GM12865 (cell line): ENCODE measurements at regions not wholly inside any gene's neighbourhood (a gene's known extent, or its start where the extent isn't known, plus 50 kb on each side); places are given as distances from the start of the nearest gene placed in this dataset.

Experiments used
- DNase-seq: peaks from one replicate; pipeline ENCODE4 v3.0.0; 2010; ENCODE audit warnings: low read depth
- H3K4me3 ChIP-seq: 2 replicates; pipeline ENCODE4 v1.5.1; 2011; ENCODE audit warnings: mild to moderate bottlenecking, low read depth, low read length, control low read depth
- CTCF ChIP-seq: IDR thresholded peaks from 2 replicates; pipeline ENCODE4 v1.5.1; 2011; ENCODE audit warnings: low read length, control low read depth, low read depth, inconsistent platforms; ENCODE audit not compliant: insufficient read depth; ENCODE audit errors: missing control alignments

GRCh38 chr22:49097171-49097925 lies 730.3 kb downstream of the BRD1 start:
- TF ChIP-seq CTCF = no peak
- H3K4me3 ChIP-seq = no peak overlapping the region
- DNase-seq = no peak

- TF ChIP-seq CTCF = no peak
- no peak overlapping the region for H3K4me3 ChIP-seq
- DNase-seq = no peak
Measured at GRCh38 chr22:49096476-49096875, 731.2 kb downstream of the BRD1 start.

DNA sequence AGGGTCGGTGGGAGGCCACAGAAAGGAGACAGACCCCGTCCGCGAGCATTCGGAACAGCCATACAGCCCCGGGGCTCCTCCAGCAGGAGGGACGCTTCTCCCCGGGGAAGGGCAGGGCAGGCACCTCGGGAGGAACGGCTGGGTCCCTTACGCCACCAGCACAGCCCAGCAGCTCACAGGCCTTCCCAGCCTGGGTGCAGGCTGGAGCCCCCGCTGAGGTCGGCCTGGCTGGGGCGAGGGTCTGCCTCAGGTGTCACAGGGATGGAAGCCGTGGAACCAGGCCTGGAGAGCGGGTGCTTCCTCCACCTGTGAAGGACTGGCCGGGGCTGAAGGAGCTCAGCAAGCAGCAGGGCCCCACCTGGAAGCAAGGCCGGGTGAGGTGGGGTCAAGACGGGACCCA lies 732.3 kb downstream of the BRD1 start:
- DNase-seq = no peak
- H3K4me3 ChIP-seq = no peak overlapping the region
- TF ChIP-seq CTCF = no peak

DNA sequence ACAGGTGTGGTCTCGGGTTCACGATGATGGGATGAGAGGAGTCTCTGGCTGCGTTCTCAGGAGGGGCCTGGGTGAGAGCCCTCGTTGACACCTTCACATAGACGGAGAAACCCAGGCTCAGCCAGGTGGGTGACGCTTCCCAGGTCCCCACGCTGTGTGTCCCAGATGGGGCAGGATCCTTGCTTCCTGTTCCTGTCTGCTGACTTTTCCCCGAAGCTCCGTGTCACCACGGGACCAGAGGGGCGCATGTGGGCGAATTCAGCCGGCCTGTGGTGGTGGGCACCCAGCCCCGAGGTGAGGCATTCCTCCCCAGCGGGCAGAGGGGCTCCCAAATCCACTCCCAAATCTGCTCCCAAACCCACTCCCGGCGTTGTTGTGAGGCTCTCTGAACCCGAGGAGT lies 732.8 kb downstream of the BRD1 start:
- no peak overlapping the region for H3K4me3 ChIP-seq
- no peak for DNase-seq
- no peak for TF ChIP-seq CTCF

- no peak overlapping the region for H3K4me3 ChIP-seq
- DNase-seq = no peak
- no peak for TF ChIP-seq CTCF
Measured at GRCh38 chr22:49094151-49094550, 733.5 kb downstream of the BRD1 start.

- TF ChIP-seq CTCF = no peak
- H3K4me3 ChIP-seq = no peak overlapping the region
- DNase-seq = no peak
Measured at GRCh38 chr22:49093192-49093880, 734.3 kb downstream of the BRD1 start.

- no peak for TF ChIP-seq CTCF
- no peak overlapping the region for H3K4me3 ChIP-seq
- DNase-seq = no peak
Measured at GRCh38 chr22:49092716-49093115, 735.0 kb downstream of the BRD1 start.
